Muscle of leg (tissue), 3 donors: ENCODE measurements at regions not wholly inside any gene's neighbourhood (a gene's known extent, or its start where the extent isn't known, plus 50 kb on each side); places are given as distances from the start of the nearest gene placed in this dataset.

Experiments used
- DNase-seq: peaks from one replicate; pipeline ENCODE4 v3.0.0; 2013
- H3K27ac ChIP-seq: one replicate; pipeline ENCODE4 v1.5.1; 2013; ENCODE audit warnings: mild to moderate bottlenecking, low read length, control low read depth
- H3K27me3 ChIP-seq: one replicate; pipeline ENCODE4 v1.6.1; 2013; ENCODE audit warnings: low read length; ENCODE audit not compliant: control insufficient read depth, insufficient read depth
- H3K36me3 ChIP-seq: one replicate; pipeline ENCODE4 v1.6.1; 2013; ENCODE audit warnings: low read length; ENCODE audit not compliant: control insufficient read depth, insufficient read depth
- H3K4me1 ChIP-seq: one replicate; pipeline ENCODE4 v1.6.1; 2013; ENCODE audit warnings: low read length; ENCODE audit not compliant: control insufficient read depth, insufficient read depth
- H3K4me3 ChIP-seq: one replicate; pipeline ENCODE4 v1.5.1; 2013; ENCODE audit warnings: low read length, control low read depth
- H3K9me3 ChIP-seq: replicated peaks from 2 replicates; pipeline ENCODE4 v1.6.1; 2013; ENCODE audit warnings: low read depth, low read length; ENCODE audit not compliant: control insufficient read depth
- WGBS: methylation state at CpG from one replicate; pipeline ENCODE4 v1.1.5; 2013; ENCODE audit warnings: missing lambda C conversion rate; ENCODE audit not compliant: insufficient coverage; 5-methylcytosine and 5-hydroxymethylcytosine counted together

GRCh38 chr3:103067963-103068362 lies 633.1 kb downstream of the ZPLD1 start:
- H3K27me3 ChIP-seq = no peaks in the 10 kb centered on the region
- WGBS = 79% methylated on average over 2 of the region's 2 CpGs

DNA sequence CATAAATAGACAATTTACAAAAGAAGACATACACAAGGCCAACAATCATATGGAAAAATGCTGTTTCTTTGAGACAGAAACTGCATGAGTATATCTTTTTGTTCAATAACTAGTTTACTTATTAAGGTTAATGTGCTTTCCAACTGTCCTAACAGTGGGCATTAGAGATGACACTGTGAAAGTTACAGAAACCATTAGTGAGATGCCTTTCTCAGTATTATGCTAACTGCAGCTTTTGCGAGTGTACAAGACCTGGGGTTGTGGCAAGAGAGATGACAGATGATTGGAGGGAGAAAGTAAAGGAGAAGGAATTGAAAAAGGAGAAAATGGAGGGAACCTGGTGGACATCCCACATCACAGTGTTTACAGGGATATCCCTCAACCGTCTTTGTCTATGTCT lies 640.5 kb downstream of the ZPLD1 start:
- Histone ChIP-seq H3K27me3 (no peaks in the 10 kb centered on the region), H3K4me1 (no peaks in the 10 kb centered on the region), H3K4me3 (no peak overlapping the region), H3K9me3 (no peaks in the 10 kb centered on the region), H3K27ac (no peak overlapping the region), H3K36me3 (no peaks in the 10 kb centered on the region)
- DNase-seq = no peak
- WGBS = 71% methylated on average over 1 of the region's 2 CpGs

More at GRCh38 chr3:103067963-103068362, 633.1 kb downstream of the ZPLD1 start:
- Histone ChIP-seq H3K27ac (no peak overlapping the region), H3K9me3 (no peaks in the 10 kb centered on the region), H3K4me3 (no peak overlapping the region), H3K4me1 (no peaks in the 10 kb centered on the region), H3K36me3 (no peaks in the 10 kb centered on the region)
- no peak for DNase-seq

GRCh38 chr3:103077910-103078309 lies 643.1 kb downstream of the ZPLD1 start:
- Histone ChIP-seq H3K4me1 (no peaks in the 10 kb centered on the region), H3K27me3 (no peaks in the 10 kb centered on the region), H3K36me3 (no peaks in the 10 kb centered on the region), H3K9me3 (no peaks in the 10 kb centered on the region), H3K4me3 (no peak overlapping the region), H3K27ac (no peak overlapping the region)
- DNase-seq = no peak
- WGBS = no CpG with 5 or more reads among the region's 3 CpGs

- no peak overlapping the region for H3K4me3 ChIP-seq
- H3K27me3 ChIP-seq = no peaks in the 10 kb centered on the region
- H3K9me3 ChIP-seq = no peaks in the 10 kb centered on the region
- no peaks in the 10 kb centered on the region for H3K36me3 ChIP-seq
- no peak for DNase-seq
- no peak overlapping the region for H3K27ac ChIP-seq
- H3K4me1 ChIP-seq = no peaks in the 10 kb centered on the region
- WGBS = no CpG with 5 or more reads among the region's 1 CpG
These were observed 647.7 kb downstream of the ZPLD1 start for GRCh38 chr3:103082501-103082900.

- Histone ChIP-seq H3K4me1 (no peaks in the 10 kb centered on the region), H3K4me3 (no peak overlapping the region), H3K27ac (no peak overlapping the region), H3K36me3 (no peaks in the 10 kb centered on the region), H3K27me3 (no peaks in the 10 kb centered on the region), H3K9me3 (no peaks in the 10 kb centered on the region)
- WGBS = no CpG with 5 or more reads among the region's 3 CpGs
- peak; percentile 2 for DNase-seq
These were observed 649.2 kb downstream of the ZPLD1 start for GRCh38 chr3:103083848-103084631.

GRCh38 chr3:103085465-103085864 lies 650.6 kb downstream of the ZPLD1 start:
- H3K4me3 ChIP-seq = no peak overlapping the region
- no peaks in the 10 kb centered on the region for H3K9me3 ChIP-seq
- DNase-seq = no peak
- H3K27ac ChIP-seq = no peak overlapping the region
- H3K27me3 ChIP-seq = no peaks in the 10 kb centered on the region
- H3K4me1 ChIP-seq = no peaks in the 10 kb centered on the region
- no peaks in the 10 kb centered on the region for H3K36me3 ChIP-seq

GRCh38 chr3:103089758-103090157 lies 654.9 kb downstream of the ZPLD1 start:
- H3K4me3 ChIP-seq = no peak overlapping the region
- no peaks in the 10 kb centered on the region for H3K27me3 ChIP-seq
- H3K9me3 ChIP-seq = peaks cover 3% of the 10 kb centered on the region
- DNase-seq = no peak
- H3K36me3 ChIP-seq = no peaks in the 10 kb centered on the region
- H3K4me1 ChIP-seq = no peaks in the 10 kb centered on the region
- H3K27ac ChIP-seq = no peak overlapping the region

DNA sequence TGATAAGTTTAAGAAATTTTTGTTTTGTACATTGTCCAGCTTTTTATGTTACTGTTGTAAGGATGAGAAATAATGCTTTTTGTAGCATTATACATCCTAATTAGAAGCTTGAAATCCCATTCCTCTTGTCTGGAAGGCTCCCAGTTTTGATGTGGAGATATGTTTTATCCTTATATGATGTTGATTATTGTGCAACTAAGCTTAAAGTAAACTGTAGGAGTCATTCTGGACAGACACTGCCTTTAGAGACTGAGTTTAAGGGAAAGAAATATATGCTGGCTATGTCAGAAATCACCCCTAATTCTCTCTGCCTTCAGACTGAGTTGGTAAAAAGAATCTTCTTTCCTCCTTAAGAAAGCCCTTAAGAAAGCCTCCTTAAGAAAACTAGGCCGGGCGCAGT lies 670.4 kb downstream of the ZPLD1 start:
- no CpG with 5 or more reads among the region's 2 CpGs for WGBS
- Histone ChIP-seq H3K36me3 (no peaks in the 10 kb centered on the region), H3K9me3 (no peaks in the 10 kb centered on the region), H3K4me3 (no peak overlapping the region), H3K27me3 (no peaks in the 10 kb centered on the region), H3K27ac (no peak overlapping the region), H3K4me1 (no peaks in the 10 kb centered on the region)
- no peak for DNase-seq

DNA sequence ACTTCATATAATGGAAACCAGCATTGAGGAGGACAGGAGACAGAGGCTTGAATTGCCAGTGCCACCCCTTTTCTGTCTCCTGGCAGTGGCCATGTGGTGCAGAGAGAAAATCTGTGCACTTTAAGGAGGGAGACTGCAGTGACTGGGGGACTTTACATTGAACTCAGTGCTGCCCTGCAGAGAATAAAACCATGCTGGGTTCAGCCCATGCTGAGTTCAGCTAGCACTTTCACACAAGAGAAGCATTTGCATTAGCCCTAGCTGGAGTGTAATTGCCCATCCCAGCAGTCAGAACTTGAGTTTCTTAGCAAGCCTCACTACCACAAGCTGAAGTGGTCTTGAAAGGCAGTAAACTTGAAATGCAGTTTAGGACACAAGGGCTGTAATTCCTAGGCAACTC lies 677.5 kb downstream of the ZPLD1 start:
- H3K4me1 ChIP-seq = no peaks in the 10 kb centered on the region
- no peak overlapping the region for H3K27ac ChIP-seq
- DNase-seq = no peak

GRCh38 chr3:103126115-103126514 lies 691.3 kb downstream of the ZPLD1 start:
- no peaks in the 10 kb centered on the region for H3K36me3 ChIP-seq
- WGBS = no CpG with 5 or more reads among the region's 1 CpG
- no peaks in the 10 kb centered on the region for H3K4me1 ChIP-seq
- H3K4me3 ChIP-seq = no peak overlapping the region
- H3K9me3 ChIP-seq = no peaks in the 10 kb centered on the region
- H3K27ac ChIP-seq = no peak overlapping the region
- no peaks in the 10 kb centered on the region for H3K27me3 ChIP-seq
- peak; percentile 4 for DNase-seq

More for the DNA sequence above, 677.5 kb downstream of the ZPLD1 start:
- no peaks in the 10 kb centered on the region for H3K27me3 ChIP-seq
- no peaks in the 10 kb centered on the region for H3K36me3 ChIP-seq
- H3K4me3 ChIP-seq = no peak overlapping the region
- no peaks in the 10 kb centered on the region for H3K9me3 ChIP-seq

DNA sequence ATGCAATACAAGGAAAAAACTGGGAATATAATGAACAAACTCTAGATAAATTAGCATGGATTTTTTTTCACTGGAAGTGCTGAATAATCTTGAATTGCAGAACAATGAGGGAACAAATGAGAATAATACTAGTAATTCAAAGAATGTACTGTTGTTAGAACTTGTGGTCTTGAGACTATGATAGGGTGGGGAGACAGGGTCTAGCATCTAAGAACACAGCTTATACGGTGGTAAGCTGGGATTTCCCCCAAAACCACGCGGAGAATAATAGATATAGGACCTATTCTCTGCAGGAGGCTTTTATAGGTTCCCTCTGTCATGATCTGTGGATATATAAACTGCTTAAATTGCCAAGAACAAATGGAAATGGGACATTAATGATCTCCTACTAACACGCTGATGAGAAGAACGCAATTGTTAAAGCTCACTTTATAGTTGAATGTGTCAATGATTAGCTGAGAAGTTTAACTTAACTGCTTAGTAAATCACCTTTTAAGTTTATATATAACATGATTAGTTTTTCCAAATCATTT lies 692.3 kb downstream of the ZPLD1 start:
- Histone ChIP-seq H3K9me3 (no peaks in the 10 kb centered on the region), H3K27ac (no peak overlapping the region), H3K27me3 (no peaks in the 10 kb centered on the region), H3K36me3 (no peaks in the 10 kb centered on the region), H3K4me1 (no peaks in the 10 kb centered on the region), H3K4me3 (no peak overlapping the region)
- DNase-seq = no peak
- 60% methylated on average over 1 of the region's 5 CpGs for WGBS
